SK-N-SH (cell line): ENCODE measurements at regions not wholly inside any gene's neighbourhood (a gene's known extent, or its start where the extent isn't known, plus 50 kb on each side); places are given as distances from the start of the nearest gene placed in this dataset.

Experiments
- CHD2 ChIP-seq: fragments of 150-350 bp; IDR thresholded peaks from 2 replicates; pipeline ENCODE4 v1.6.1; 2018; ENCODE audit warnings: low read length; ENCODE audit not compliant: partially characterized antibody
- EZH2phosphoT487 ChIP-seq: fragments of 200-600 bp; sonication (generic); IDR thresholded peaks from 2 replicates; pipeline ENCODE4 v1.6.1; 2017; ENCODE audit warnings: low read depth, mixed run types, mild to moderate bottlenecking, antibody characterized with exemption, moderate library complexity, borderline replicate concordance
- MXI1 ChIP-seq: IDR thresholded peaks from 2 replicates; pipeline ENCODE4 v1.6.1; 2012; ENCODE audit warnings: mild to moderate bottlenecking, low read depth, low read length, improper control_type of control experiment
- NFIC ChIP-seq: IDR thresholded peaks from 2 replicates; pipeline ENCODE4 v1.4.0; 2012; ENCODE audit warnings: borderline replicate concordance
- POLR2AphosphoS5 ChIP-seq: IDR thresholded peaks from 2 replicates; pipeline ENCODE4 v1.6.1; 2012; ENCODE audit warnings: low read depth, low read length
- RFX5 ChIP-seq: IDR thresholded peaks from 2 replicates; pipeline ENCODE4 v1.6.1; 2012; ENCODE audit warnings: mild to moderate bottlenecking, improper control_type of control experiment, low read length
- TAF1 ChIP-seq: IDR thresholded peaks from 2 replicates; pipeline ENCODE4 v1.6.1; 2012; ENCODE audit warnings: low read depth, mild to moderate bottlenecking, low read length, moderate library complexity, borderline replicate concordance
- TEAD4 ChIP-seq: IDR thresholded peaks from 2 replicates; pipeline ENCODE4 v1.4.0; 2012; ENCODE audit warnings: mild to moderate bottlenecking, borderline replicate concordance; ENCODE audit not compliant: insufficient read depth
- TF ChIP-seq, protein P1 (sequence below): fragments of 200-600 bp; sonication (generic); IDR thresholded peaks from 2 replicates; pipeline ENCODE4 v1.6.1; 2017; ENCODE audit warnings: antibody characterized with exemption, mild to moderate bottlenecking, moderate library complexity
- TF ChIP-seq, protein P2 (sequence below): IDR thresholded peaks from 2 replicates; pipeline ENCODE4 v1.4.0; 2012; ENCODE audit warnings: low read depth
- TF ChIP-seq, protein P3 (sequence below): IDR thresholded peaks from 2 replicates; pipeline ENCODE4 v1.6.1; 2012; ENCODE audit warnings: mild to moderate bottlenecking, low read depth, low read length, moderate library complexity
- TF ChIP-seq, protein P4 (sequence below): fragments of 150-350 bp; IDR thresholded peaks from 2 replicates; pipeline ENCODE4 v1.6.1; 2017; ENCODE audit warnings: antibody characterized with exemption, low read length, low read depth, borderline replicate concordance

DNA sequence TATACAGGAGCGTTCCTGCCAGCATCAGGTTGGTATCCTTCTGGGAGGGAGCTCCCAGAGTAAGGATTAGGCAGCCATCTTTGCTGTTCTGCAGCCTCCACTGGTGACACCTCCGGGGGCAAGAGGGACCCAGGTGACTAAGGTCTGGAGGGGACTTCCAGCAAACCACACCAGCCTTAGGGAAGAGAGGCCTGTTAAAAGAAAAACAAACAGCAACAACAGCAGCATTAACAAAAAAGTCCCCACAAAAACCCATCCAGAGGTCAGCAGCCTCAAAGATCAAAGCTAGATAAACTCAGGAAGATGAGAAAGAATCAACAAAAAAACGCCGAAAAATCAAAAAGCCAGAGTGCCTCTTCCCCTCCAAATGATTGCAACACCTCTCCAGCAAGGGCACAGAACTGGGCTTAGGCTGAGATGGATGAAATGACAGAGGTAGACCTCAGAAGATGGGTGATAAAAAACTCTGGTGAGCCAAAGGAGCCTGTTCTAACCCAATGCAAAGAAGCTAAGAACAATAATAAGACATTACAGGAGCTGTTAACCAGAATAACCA lies 388.2 kb downstream of the SPATA31D1 start:
- TF ChIP-seq, protein P1, sequence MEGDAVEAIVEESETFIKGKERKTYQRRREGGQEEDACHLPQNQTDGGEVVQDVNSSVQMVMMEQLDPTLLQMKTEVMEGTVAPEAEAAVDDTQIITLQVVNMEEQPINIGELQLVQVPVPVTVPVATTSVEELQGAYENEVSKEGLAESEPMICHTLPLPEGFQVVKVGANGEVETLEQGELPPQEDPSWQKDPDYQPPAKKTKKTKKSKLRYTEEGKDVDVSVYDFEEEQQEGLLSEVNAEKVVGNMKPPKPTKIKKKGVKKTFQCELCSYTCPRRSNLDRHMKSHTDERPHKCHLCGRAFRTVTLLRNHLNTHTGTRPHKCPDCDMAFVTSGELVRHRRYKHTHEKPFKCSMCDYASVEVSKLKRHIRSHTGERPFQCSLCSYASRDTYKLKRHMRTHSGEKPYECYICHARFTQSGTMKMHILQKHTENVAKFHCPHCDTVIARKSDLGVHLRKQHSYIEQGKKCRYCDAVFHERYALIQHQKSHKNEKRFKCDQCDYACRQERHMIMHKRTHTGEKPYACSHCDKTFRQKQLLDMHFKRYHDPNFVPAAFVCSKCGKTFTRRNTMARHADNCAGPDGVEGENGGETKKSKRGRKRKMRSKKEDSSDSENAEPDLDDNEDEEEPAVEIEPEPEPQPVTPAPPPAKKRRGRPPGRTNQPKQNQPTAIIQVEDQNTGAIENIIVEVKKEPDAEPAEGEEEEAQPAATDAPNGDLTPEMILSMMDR: no peak
- TF ChIP-seq NFIC: no peak
- TF ChIP-seq EZH2phosphoT487: no peak
- TF ChIP-seq, protein P2, sequence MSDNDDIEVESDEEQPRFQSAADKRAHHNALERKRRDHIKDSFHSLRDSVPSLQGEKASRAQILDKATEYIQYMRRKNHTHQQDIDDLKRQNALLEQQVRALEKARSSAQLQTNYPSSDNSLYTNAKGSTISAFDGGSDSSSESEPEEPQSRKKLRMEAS: no peak
- no peak for TF ChIP-seq RFX5
- TF ChIP-seq, protein P3, sequence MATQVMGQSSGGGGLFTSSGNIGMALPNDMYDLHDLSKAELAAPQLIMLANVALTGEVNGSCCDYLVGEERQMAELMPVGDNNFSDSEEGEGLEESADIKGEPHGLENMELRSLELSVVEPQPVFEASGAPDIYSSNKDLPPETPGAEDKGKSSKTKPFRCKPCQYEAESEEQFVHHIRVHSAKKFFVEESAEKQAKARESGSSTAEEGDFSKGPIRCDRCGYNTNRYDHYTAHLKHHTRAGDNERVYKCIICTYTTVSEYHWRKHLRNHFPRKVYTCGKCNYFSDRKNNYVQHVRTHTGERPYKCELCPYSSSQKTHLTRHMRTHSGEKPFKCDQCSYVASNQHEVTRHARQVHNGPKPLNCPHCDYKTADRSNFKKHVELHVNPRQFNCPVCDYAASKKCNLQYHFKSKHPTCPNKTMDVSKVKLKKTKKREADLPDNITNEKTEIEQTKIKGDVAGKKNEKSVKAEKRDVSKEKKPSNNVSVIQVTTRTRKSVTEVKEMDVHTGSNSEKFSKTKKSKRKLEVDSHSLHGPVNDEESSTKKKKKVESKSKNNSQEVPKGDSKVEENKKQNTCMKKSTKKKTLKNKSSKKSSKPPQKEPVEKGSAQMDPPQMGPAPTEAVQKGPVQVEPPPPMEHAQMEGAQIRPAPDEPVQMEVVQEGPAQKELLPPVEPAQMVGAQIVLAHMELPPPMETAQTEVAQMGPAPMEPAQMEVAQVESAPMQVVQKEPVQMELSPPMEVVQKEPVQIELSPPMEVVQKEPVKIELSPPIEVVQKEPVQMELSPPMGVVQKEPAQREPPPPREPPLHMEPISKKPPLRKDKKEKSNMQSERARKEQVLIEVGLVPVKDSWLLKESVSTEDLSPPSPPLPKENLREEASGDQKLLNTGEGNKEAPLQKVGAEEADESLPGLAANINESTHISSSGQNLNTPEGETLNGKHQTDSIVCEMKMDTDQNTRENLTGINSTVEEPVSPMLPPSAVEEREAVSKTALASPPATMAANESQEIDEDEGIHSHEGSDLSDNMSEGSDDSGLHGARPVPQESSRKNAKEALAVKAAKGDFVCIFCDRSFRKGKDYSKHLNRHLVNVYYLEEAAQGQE: no peak
- TF ChIP-seq MXI1: no peak
- TF ChIP-seq CHD2: no peak
- no peak for TF ChIP-seq POLR2AphosphoS5
- TF ChIP-seq, protein P4, sequence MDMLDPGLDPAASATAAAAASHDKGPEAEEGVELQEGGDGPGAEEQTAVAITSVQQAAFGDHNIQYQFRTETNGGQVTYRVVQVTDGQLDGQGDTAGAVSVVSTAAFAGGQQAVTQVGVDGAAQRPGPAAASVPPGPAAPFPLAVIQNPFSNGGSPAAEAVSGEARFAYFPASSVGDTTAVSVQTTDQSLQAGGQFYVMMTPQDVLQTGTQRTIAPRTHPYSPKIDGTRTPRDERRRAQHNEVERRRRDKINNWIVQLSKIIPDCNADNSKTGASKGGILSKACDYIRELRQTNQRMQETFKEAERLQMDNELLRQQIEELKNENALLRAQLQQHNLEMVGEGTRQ: no peak
- TF ChIP-seq TAF1: no peak
- no peak for TF ChIP-seq TEAD4
